ENCODE measurements at regions not wholly inside any gene's neighbourhood (a gene's known extent, or its start where the extent isn't known, plus 50 kb on each side); places are given as distances from the start of the nearest gene placed in this dataset.

DNA sequence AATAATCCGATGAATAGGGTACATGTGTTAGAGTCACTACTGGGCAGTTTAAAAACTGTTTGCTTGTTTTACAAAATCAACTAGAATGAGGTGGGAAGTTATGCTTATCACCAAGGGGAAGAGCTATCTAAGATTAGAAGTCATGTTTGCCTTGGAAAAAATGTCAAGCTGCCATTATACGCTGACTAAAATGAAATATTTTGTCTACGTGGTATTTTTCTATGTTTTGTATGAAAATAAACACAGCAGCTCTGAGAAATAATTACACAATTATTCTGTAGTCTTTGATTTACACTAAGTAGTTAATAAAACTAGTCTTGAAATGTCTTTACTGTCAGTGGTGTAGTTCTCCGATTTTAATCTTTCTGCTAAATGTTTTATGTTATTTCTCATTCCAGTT, 241.9 kb upstream of the TARS1 start:
- TF ChIP-seq, protein P1, sequence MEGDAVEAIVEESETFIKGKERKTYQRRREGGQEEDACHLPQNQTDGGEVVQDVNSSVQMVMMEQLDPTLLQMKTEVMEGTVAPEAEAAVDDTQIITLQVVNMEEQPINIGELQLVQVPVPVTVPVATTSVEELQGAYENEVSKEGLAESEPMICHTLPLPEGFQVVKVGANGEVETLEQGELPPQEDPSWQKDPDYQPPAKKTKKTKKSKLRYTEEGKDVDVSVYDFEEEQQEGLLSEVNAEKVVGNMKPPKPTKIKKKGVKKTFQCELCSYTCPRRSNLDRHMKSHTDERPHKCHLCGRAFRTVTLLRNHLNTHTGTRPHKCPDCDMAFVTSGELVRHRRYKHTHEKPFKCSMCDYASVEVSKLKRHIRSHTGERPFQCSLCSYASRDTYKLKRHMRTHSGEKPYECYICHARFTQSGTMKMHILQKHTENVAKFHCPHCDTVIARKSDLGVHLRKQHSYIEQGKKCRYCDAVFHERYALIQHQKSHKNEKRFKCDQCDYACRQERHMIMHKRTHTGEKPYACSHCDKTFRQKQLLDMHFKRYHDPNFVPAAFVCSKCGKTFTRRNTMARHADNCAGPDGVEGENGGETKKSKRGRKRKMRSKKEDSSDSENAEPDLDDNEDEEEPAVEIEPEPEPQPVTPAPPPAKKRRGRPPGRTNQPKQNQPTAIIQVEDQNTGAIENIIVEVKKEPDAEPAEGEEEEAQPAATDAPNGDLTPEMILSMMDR (IDR thresholded peaks at IDR 0.05): no peak
- TF ChIP-seq POLR2A (IDR thresholded peaks at IDR 0.05): no peak
